ENCODE measurements at regions not wholly inside any gene's neighbourhood (a gene's known extent, or its start where the extent isn't known, plus 50 kb on each side); places are given as distances from the start of the nearest gene placed in this dataset.

GRCh38 chr5:23268136-23268535, 239.3 kb upstream of the PRDM9 start:
- peak; percentile 38 for DNase-seq (ENCODE audit: low read depth)
- TF ChIP-seq, protein P1, sequence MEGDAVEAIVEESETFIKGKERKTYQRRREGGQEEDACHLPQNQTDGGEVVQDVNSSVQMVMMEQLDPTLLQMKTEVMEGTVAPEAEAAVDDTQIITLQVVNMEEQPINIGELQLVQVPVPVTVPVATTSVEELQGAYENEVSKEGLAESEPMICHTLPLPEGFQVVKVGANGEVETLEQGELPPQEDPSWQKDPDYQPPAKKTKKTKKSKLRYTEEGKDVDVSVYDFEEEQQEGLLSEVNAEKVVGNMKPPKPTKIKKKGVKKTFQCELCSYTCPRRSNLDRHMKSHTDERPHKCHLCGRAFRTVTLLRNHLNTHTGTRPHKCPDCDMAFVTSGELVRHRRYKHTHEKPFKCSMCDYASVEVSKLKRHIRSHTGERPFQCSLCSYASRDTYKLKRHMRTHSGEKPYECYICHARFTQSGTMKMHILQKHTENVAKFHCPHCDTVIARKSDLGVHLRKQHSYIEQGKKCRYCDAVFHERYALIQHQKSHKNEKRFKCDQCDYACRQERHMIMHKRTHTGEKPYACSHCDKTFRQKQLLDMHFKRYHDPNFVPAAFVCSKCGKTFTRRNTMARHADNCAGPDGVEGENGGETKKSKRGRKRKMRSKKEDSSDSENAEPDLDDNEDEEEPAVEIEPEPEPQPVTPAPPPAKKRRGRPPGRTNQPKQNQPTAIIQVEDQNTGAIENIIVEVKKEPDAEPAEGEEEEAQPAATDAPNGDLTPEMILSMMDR (conservative IDR thresholded peaks at IDR 0.05; ENCODE audit: control insufficient read depth, insufficient read depth, low read depth, low read length) = peak; percentile 0
- H3K4me3 ChIP-seq (ENCODE audit: control insufficient read depth, low read depth, low read length) = no peak overlapping the region

DNA sequence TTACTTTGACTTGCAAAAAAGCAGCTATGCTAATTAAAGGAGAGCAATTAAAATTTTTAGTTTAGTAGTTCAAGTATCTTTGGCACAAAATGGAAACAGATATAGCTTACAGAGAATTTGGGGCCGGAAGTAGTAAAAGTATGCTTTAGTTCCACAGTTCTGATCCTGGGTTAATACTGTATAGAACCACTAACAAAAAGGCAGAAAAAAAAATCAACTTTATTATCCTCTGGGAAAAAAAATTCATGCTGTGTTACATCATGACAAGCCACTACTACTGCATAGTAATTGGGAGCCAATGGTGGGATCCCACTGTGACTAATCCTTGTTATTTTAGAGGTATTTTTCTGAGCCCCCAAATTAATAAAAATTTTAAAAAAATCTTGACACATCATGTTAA, 246.8 kb upstream of the PRDM9 start:
- TF ChIP-seq, protein P1 (conservative IDR thresholded peaks at IDR 0.05; ENCODE audit: control insufficient read depth, insufficient read depth, low read depth, low read length) = no peak
- no peak for DNase-seq (ENCODE audit: low read depth)
- no peak overlapping the region for H3K4me3 ChIP-seq (ENCODE audit: control insufficient read depth, low read depth, low read length)

DNA sequence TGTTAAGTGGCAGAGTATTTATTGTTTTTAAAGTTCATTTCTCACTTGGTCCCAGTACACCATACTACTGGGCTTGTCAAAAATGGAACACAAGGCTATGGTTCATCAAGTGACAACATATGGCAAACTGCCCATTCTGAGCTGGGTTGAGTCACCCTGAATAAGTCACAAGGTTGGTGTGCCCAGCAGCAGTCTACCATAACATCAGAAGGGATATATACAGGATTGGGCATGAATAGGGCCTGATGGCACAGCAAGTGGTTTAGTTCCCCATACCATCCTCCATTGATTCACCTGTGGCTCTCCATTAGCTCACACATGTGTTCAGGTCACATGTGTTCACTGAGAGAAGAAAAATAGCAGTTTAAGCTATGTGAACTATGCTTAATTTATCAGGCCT, 249.8 kb upstream of the PRDM9 start:
- TF ChIP-seq, protein P1 (conservative IDR thresholded peaks at IDR 0.05; ENCODE audit: control insufficient read depth, insufficient read depth, low read depth, low read length) = no peak
- DNase-seq (ENCODE audit: low read depth) = peak; percentile 45
- H3K4me3 ChIP-seq (ENCODE audit: control insufficient read depth, low read depth, low read length) = no peak overlapping the region

DNA sequence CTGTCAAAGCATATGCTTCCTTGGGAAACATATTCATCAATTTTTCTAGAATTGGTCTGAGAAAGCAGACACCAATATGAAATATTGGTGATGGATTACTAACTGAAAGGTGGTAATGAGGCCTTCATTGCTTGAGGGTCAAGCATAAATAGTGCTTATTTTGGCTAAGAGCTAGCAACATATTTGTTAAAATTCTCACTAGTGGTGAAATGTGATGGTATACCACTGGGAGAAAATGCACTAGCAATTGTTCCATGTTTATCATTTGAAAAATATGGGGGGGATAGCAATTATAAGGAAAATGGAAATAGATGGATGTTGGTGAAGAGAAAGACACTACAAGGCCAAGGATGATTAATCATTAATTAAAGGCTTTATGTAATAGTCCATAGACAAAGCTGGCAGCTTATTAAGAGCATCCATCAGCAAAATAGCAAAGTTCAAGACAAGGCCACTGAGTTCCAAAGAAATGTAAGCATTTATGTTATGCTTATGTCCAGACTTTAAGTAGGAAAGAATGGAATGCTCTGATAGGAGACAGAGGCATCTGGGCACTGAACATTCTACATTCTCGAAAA, 253.7 kb upstream of the PRDM9 start:
- no peak for DNase-seq (ENCODE audit: low read depth)
- H3K4me3 ChIP-seq (ENCODE audit: control insufficient read depth, low read depth, low read length) = no peak overlapping the region
- TF ChIP-seq, protein P1 (conservative IDR thresholded peaks at IDR 0.05; ENCODE audit: control insufficient read depth, insufficient read depth, low read depth, low read length) = no peak

- TF ChIP-seq, protein P1 (conservative IDR thresholded peaks at IDR 0.05; ENCODE audit: control insufficient read depth, insufficient read depth, low read depth, low read length) = no peak
- no peak for DNase-seq (ENCODE audit: low read depth)
Measured at GRCh38 chr5:23242891-23243290, 264.5 kb upstream of the PRDM9 start.

GRCh38 chr5:23235246-23235645, 272.2 kb upstream of the PRDM9 start:
- no peak for DNase-seq (ENCODE audit: low read depth)
- no peak overlapping the region for H3K4me3 ChIP-seq (ENCODE audit: control insufficient read depth, low read depth, low read length)
- TF ChIP-seq, protein P1 (conservative IDR thresholded peaks at IDR 0.05; ENCODE audit: control insufficient read depth, insufficient read depth, low read depth, low read length) = no peak

More at GRCh38 chr5:23242891-23243290, 264.5 kb upstream of the PRDM9 start:
- H3K4me3 ChIP-seq (ENCODE audit: control insufficient read depth, low read depth, low read length) = no peak overlapping the region

- DNase-seq (ENCODE audit: low read depth) = no peak
- TF ChIP-seq, protein P1 (conservative IDR thresholded peaks at IDR 0.05; ENCODE audit: control insufficient read depth, insufficient read depth, low read depth, low read length) = no peak
- H3K4me3 ChIP-seq (ENCODE audit: control insufficient read depth, low read depth, low read length) = no peak overlapping the region
Measured at GRCh38 chr5:23234197-23234596, 273.2 kb upstream of the PRDM9 start.
